K562 (cell line): ENCODE measurements at regions not wholly inside any gene's neighbourhood (a gene's known extent, or its start where the extent isn't known, plus 50 kb on each side); places are given as distances from the start of the nearest gene placed in this dataset.

Experiments
- ATAC-seq: fragments of 200-7000 bp; cut with Tn5 transposase; 3 replicates; pipeline ENCODE4 v1.9.1; 2020; ENCODE audit warnings: moderate library complexity
- BruUV-seq: library from RNA; stranded (reverse); fragments of 400-500 nt; replicated peaks from 2 replicates; lab custom pipeline; 2021; lab: Mats Ljungman, UMichigan
- CTCF ChIA-PET: fragments of 300-600 bp; formaldehyde crosslinking; extraction: SDS; loops from one replicate; lab custom pipeline; 2021; ENCODE audit warnings: low intra/inter-chr PET ratio; lab: Yijun Ruan, JAX
- POLR2A ChIA-PET: fragments of 300-600, 350-650 bp; sonication (Branson Sonifier 250); formaldehyde crosslinking; extraction: SDS; loops from one replicate; lab custom pipeline; 2021; ENCODE audit warnings: antibody characterized with exemption, inconsistent platforms; lab: Yijun Ruan, JAX
- DNase-seq, 4 experiments: peaks; one replicate each; pipeline versions ENCODE4 v3.0.0 to v3.0.0-alpha.2; 2011 to 2018; ENCODE audit warnings: low spot score in 3 of 4, mixed read lengths in 3 of 4; ENCODE audit errors: extremely low read depth in 1 of 4
- FAIRE-seq: peaks from 2 replicates; lab custom pipeline; 2011; peaks lifted over from hg19 to GRCh38; lab: Jason Lieb, UNC
- H2AFZ ChIP-seq: 2 replicates; pipeline ENCODE4 v1.6.0; 2011; ENCODE audit warnings: low read depth, low read length, control low read depth, inconsistent platforms
- H3K27ac ChIP-seq: fragments of 200-600 bp; 3 replicates; pipeline ENCODE4 v1.8.0; 2011; ENCODE audit warnings: low read depth, mild to moderate bottlenecking, control low read depth, inconsistent platforms, low read length, moderate library complexity, mixed read lengths; ENCODE audit errors: extremely low read depth
- H3K27me3 ChIP-seq, 2 experiments: fragments of 300-600 bp in 1 of 2; 2 replicates in 1 of 2; 3 replicates in 1 of 2; pipeline versions ENCODE4 v1.6.0 to v1.8.0; 2011; ENCODE audit warnings: inconsistent platforms in 2 of 2, low read length in 2 of 2, mild to moderate bottlenecking in 1 of 2, mixed read lengths in 1 of 2, moderate library complexity in 1 of 2; ENCODE audit not compliant: control insufficient read depth in 2 of 2, insufficient read depth in 2 of 2
- H3K36me3 ChIP-seq: fragments of 300-600 bp; 3 replicates; pipeline ENCODE4 v1.8.0; 2011; ENCODE audit warnings: mild to moderate bottlenecking, low read length, inconsistent platforms; ENCODE audit not compliant: control insufficient read depth, insufficient read depth
- H3K4me1 ChIP-seq, 2 experiments: fragments of 200-600 bp in 1 of 2; replicated peaks in 1 of 2; 2 replicates in 1 of 2; 3 replicates in 1 of 2; pipeline versions ENCODE4 v1.5.1 to v1.8.0; 2011; ENCODE audit warnings: inconsistent platforms in 2 of 2, low read length in 2 of 2, mild to moderate bottlenecking in 1 of 2, mixed read lengths in 1 of 2, moderate library complexity in 1 of 2; ENCODE audit not compliant: control insufficient read depth in 2 of 2, insufficient read depth in 2 of 2
- H3K4me2 ChIP-seq: 2 replicates; pipeline ENCODE4 v1.6.1; 2011; ENCODE audit warnings: low read length, control low read depth, inconsistent platforms, mixed read lengths; ENCODE audit not compliant: insufficient read depth
- H3K4me3 ChIP-seq: fragments of 200-600 bp; sonication (generic), shearing (Covaris generic); 2 replicates; pipeline ENCODE4 v1.5.1; 2016; ENCODE audit warnings: control low read depth, inconsistent platforms
- H3K79me2 ChIP-seq: fragments of 200-600 bp; 3 replicates; pipeline ENCODE4 v1.8.0; 2011; ENCODE audit warnings: low read length, inconsistent platforms; ENCODE audit not compliant: control insufficient read depth, insufficient read depth
- H3K9ac ChIP-seq, 2 experiments: 2 replicates each; pipeline versions ENCODE4 v1.6.0 to v1.6.1; 2011; ENCODE audit warnings: low read depth in 2 of 2, low read length in 2 of 2, control low read depth in 1 of 2, inconsistent platforms in 1 of 2, mild to moderate bottlenecking in 1 of 2, mixed read lengths in 1 of 2; ENCODE audit not compliant: insufficient read depth in 1 of 2
- H3K9me1 ChIP-seq: one replicate; pipeline ENCODE4 v1.6.0; 2011; ENCODE audit warnings: inconsistent platforms, mild to moderate bottlenecking, low read length, moderate library complexity; ENCODE audit not compliant: control insufficient read depth, insufficient read depth
- H3K9me3 ChIP-seq: replicated peaks from 2 replicates; pipeline ENCODE4 v1.5.1; 2011; ENCODE audit warnings: low read depth, low read length, inconsistent platforms; ENCODE audit not compliant: control insufficient read depth, insufficient read depth
- H4K20me1 ChIP-seq: replicated peaks from 2 replicates; pipeline ENCODE4 v1.6.1; 2011; ENCODE audit warnings: low read length, inconsistent platforms, mixed read lengths; ENCODE audit not compliant: control insufficient read depth, insufficient read depth
- CHD1 ChIP-seq: fragments of 200-600 bp; sonication (generic); IDR thresholded peaks from one replicate; pipeline ENCODE4 v1.6.1; 2012; ENCODE audit warnings: mild to moderate bottlenecking, moderate library complexity, low read length, inconsistent platforms
- CREB3L1 ChIP-seq: fragments of 450-650 bp; IDR thresholded peaks from 2 replicates; pipeline ENCODE4 v1.6.1; 2014; ENCODE audit warnings: low read depth, mild to moderate bottlenecking, moderate library complexity, borderline replicate concordance
- CREM ChIP-seq: IDR thresholded peaks from 2 replicates; pipeline ENCODE4 v1.6.1; 2014; ENCODE audit warnings: antibody characterized with exemption, low read depth
- CTCF ChIP-seq, 3 experiments: IDR thresholded peaks in 2 of 3; conservative IDR thresholded peaks in 1 of 3; 2 replicates each; pipeline ENCODE4 v1.5.1; 2011 to 2012; ENCODE audit warnings: low read length in 3 of 3, mild to moderate bottlenecking in 3 of 3, control low read depth in 2 of 3, improper control_type of control experiment in 1 of 3, inconsistent platforms in 1 of 3, low read depth in 1 of 3, mixed read lengths in 1 of 3, moderate library complexity in 1 of 3; ENCODE audit not compliant: insufficient read depth in 2 of 3
- FOS ChIP-seq: IDR thresholded peaks from 3 replicates; pipeline ENCODE4 v1.6.1; 2011; ENCODE audit not compliant: insufficient read length; ENCODE audit errors: extremely low read depth
- HBP1 ChIP-seq: fragments of 450-650 bp; formaldehyde crosslinking; IDR thresholded peaks from 2 replicates; pipeline ENCODE4 v1.4.0; 2022; ENCODE audit warnings: missing genetic modification characterization
- HDAC1 ChIP-seq, 2 experiments: fragments of 450-650 bp; IDR thresholded peaks; 2 replicates each; pipeline ENCODE4 v1.6.1; 2016 to 2017; ENCODE audit warnings: inconsistent platforms in 1 of 2, mild to moderate bottlenecking in 1 of 2, moderate library complexity in 1 of 2
- HMGXB4 ChIP-seq: sonication (generic); formaldehyde crosslinking; IDR thresholded peaks from 2 replicates; pipeline ENCODE4 v1.8.1; 2023; ENCODE audit warnings: mild to moderate bottlenecking, missing genetic modification reagents
- IRF1 ChIP-seq: sonication (generic); formaldehyde crosslinking; IDR thresholded peaks from 2 replicates; pipeline ENCODE4 v1.8.0; 2022; ENCODE audit warnings: missing genetic modification reagents, mild to moderate bottlenecking, borderline replicate concordance
- JUN ChIP-seq, 2 experiments: sonication (generic) in 1 of 2; formaldehyde crosslinking in 1 of 2; IDR thresholded peaks; 2 replicates each; pipeline versions ENCODE4 v1.6.1 to v1.8.0; 2012 to 2022; ENCODE audit warnings: borderline replicate concordance in 2 of 2, mild to moderate bottlenecking in 2 of 2, improper control_type of control experiment in 1 of 2, low read depth in 1 of 2, low read length in 1 of 2, missing genetic modification reagents in 1 of 2
- TRIM28 ChIP-seq: fragments of 450-650 bp; IDR thresholded peaks from 2 replicates; pipeline ENCODE4 v1.6.1; 2017
- XRCC5 ChIP-seq: fragments of 200-400 bp; formaldehyde crosslinking; IDR thresholded peaks from 2 replicates; pipeline ENCODE4 v1.6.1; 2017; ENCODE audit warnings: low read depth, mild to moderate bottlenecking, low read length
- ZSCAN32 ChIP-seq: fragments of 450-650 bp; formaldehyde crosslinking; IDR thresholded peaks from 2 replicates; pipeline ENCODE4 v1.4.0; 2020; ENCODE audit warnings: mild to moderate bottlenecking, moderate library complexity
- WGBS: fragments of 100-300 bp; shearing (Covaris generic); methylation state at CpG from one replicate; pipeline ENCODE4 v1.1.6; 2016; ENCODE audit warnings: low coverage, mixed read lengths; ENCODE audit not compliant: insufficient coverage; ENCODE audit errors: missing lambda C conversion rate; 5-methylcytosine and 5-hydroxymethylcytosine counted together
- in situ Hi-C: fragments of 300-500 bp; cut with MboI; formaldehyde crosslinking; loops from 4 replicates; pipeline ENCODE4 v1.15.0; 2018; ENCODE audit warnings: inconsistent platforms, mixed read lengths
- intact Hi-C: fragments of 100-400 bp; cut with micrococcal nuclease; formaldehyde crosslinking; loops from 2 replicates; pipeline ENCODE4 v1.14.2; 2022
- TF ChIP-seq, protein P1 (sequence below), 2 experiments: fragments of 450-650 bp; IDR thresholded peaks; 2 replicates each; pipeline ENCODE4 v1.6.1; 2016

- H3K9ac ChIP-seq = no peak overlapping the region
- in situ Hi-C loops = loop anchor here (25.0 kb wide), 1 partner anchor 162 kb away; no protein-coding TSS in a partner anchor
- TF ChIP-seq CTCF (IDR thresholded peaks at IDR 0.05 in 2 of 3, conservative IDR thresholded peaks at IDR 0.05 in 1 of 3; ENCODE audit: insufficient read depth in 2 of 3, low read depth in 1 of 3, low read length in 3 of 3) (no peak), CHD1 (no peak), FOS (no peak), CREM (no peak), HBP1 (CRISPR knock-in tag) (no peak), TRIM28 (no peak), CREB3L1 (no peak), HDAC1 (IDR thresholded peaks at IDR 0.05) (no peak), IRF1 (CRISPR knock-in tag) (no peak), JUN (IDR thresholded peaks at IDR 0.05; ENCODE audit: borderline replicate concordance, low read depth, low read length) (no peak), JUN (CRISPR knock-in tag; IDR thresholded peaks at IDR 0.05; ENCODE audit: borderline replicate concordance) (no peak), ZSCAN32 (CRISPR knock-in tag) (no peak), HMGXB4 (CRISPR knock-in tag) (no peak), XRCC5 (no peak)
- TF ChIP-seq, protein P1, sequence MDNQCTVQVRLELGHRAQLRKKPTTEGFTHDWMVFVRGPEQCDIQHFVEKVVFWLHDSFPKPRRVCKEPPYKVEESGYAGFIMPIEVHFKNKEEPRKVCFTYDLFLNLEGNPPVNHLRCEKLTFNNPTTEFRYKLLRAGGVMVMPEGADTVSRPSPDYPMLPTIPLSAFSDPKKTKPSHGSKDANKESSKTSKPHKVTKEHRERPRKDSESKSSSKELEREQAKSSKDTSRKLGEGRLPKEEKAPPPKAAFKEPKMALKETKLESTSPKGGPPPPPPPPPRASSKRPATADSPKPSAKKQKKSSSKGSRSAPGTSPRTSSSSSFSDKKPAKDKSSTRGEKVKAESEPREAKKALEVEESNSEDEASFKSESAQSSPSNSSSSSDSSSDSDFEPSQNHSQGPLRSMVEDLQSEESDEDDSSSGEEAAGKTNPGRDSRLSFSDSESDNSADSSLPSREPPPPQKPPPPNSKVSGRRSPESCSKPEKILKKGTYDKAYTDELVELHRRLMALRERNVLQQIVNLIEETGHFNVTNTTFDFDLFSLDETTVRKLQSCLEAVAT (IDR thresholded peaks at IDR 0.05) = no peak
Observed at GRCh38 chr17:22374741-22375140, 682.4 kb downstream of the KCNJ18 start.

More at GRCh38 chr17:22374741-22375140, 682.4 kb downstream of the KCNJ18 start:
- DNase-seq (no peak), FAIRE-seq (no peak), ATAC-seq (no peak)
- CTCF ChIA-PET = no interaction called here
- POLR2A ChIA-PET = no interaction called here
- intact Hi-C loops = no loop called here
- WGBS = 36% methylated on average over 12 of the region's 18 CpGs
- Histone ChIP-seq H4K20me1 (no peaks in the 10 kb centered on the region), H3K27me3 (no peaks in the 10 kb centered on the region), H3K36me3 (no peaks in the 10 kb centered on the region), H2AFZ (no peak overlapping the region), H3K4me3 (no peak overlapping the region), H3K4me1 (no peaks in the 10 kb centered on the region), H3K9me3 (no peaks in the 10 kb centered on the region), H3K79me2 (no peaks in the 10 kb centered on the region), H3K4me2 (no peak overlapping the region), H3K27ac (no peak overlapping the region), H3K9me1 (no peaks in the 10 kb centered on the region)
- no TSS peak for BruUV-seq
